HL-60 (cell line): ENCODE measurements at regions not wholly inside any gene's neighbourhood (a gene's known extent, or its start where the extent isn't known, plus 50 kb on each side); places are given as distances from the start of the nearest gene placed in this dataset.

Experiments used
- POLR2AphosphoS5 ChIP-seq: IDR thresholded peaks from 2 replicates; pipeline ENCODE4 v1.6.1; 2012; ENCODE audit warnings: low read depth
- SPI1 ChIP-seq: IDR thresholded peaks from 2 replicates; pipeline ENCODE4 v1.6.1; 2012; ENCODE audit warnings: low read depth, mild to moderate bottlenecking, borderline replicate concordance
- TF ChIP-seq, protein P1 (sequence below): IDR thresholded peaks from one replicate; pipeline ENCODE4 v1.5.1; 2011; ENCODE audit warnings: low read length, control low read depth, inconsistent platforms; ENCODE audit not compliant: insufficient read depth
- TF ChIP-seq, protein P2 (sequence below): IDR thresholded peaks from 2 replicates; pipeline ENCODE4 v1.6.1; 2012; ENCODE audit warnings: low read depth; ENCODE audit not compliant: insufficient replicate concordance

DNA sequence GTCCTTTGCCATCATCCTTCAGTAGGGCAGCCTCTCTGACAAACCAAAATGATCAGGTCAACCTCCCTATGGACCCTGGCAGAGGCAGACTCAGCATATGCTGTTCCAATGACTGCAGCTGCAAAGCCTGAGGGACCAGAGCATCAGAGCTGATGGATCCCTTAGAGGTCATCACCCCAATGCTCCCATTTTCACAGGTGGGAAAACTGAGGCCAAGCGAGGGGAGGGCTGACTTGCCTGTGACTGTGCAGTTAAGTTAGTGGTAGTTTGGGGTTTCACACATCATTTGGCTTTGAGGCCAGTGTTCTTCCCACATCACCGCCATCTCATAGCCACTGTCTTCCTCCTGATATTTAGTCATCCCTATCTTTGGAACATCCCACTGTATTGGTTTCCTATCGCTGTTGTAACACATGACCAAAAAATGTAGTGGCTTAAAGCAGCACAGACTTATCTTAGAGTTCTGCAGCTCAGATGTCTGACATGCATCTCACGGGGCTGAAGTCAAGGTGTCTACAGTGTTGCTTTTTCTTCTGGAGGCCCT, 69.3 kb upstream of the PDZD8 start:
- TF ChIP-seq, protein P1, sequence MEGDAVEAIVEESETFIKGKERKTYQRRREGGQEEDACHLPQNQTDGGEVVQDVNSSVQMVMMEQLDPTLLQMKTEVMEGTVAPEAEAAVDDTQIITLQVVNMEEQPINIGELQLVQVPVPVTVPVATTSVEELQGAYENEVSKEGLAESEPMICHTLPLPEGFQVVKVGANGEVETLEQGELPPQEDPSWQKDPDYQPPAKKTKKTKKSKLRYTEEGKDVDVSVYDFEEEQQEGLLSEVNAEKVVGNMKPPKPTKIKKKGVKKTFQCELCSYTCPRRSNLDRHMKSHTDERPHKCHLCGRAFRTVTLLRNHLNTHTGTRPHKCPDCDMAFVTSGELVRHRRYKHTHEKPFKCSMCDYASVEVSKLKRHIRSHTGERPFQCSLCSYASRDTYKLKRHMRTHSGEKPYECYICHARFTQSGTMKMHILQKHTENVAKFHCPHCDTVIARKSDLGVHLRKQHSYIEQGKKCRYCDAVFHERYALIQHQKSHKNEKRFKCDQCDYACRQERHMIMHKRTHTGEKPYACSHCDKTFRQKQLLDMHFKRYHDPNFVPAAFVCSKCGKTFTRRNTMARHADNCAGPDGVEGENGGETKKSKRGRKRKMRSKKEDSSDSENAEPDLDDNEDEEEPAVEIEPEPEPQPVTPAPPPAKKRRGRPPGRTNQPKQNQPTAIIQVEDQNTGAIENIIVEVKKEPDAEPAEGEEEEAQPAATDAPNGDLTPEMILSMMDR, result no peak
- TF ChIP-seq SPI1, result no peak
- no peak for TF ChIP-seq POLR2AphosphoS5
- TF ChIP-seq, protein P2, sequence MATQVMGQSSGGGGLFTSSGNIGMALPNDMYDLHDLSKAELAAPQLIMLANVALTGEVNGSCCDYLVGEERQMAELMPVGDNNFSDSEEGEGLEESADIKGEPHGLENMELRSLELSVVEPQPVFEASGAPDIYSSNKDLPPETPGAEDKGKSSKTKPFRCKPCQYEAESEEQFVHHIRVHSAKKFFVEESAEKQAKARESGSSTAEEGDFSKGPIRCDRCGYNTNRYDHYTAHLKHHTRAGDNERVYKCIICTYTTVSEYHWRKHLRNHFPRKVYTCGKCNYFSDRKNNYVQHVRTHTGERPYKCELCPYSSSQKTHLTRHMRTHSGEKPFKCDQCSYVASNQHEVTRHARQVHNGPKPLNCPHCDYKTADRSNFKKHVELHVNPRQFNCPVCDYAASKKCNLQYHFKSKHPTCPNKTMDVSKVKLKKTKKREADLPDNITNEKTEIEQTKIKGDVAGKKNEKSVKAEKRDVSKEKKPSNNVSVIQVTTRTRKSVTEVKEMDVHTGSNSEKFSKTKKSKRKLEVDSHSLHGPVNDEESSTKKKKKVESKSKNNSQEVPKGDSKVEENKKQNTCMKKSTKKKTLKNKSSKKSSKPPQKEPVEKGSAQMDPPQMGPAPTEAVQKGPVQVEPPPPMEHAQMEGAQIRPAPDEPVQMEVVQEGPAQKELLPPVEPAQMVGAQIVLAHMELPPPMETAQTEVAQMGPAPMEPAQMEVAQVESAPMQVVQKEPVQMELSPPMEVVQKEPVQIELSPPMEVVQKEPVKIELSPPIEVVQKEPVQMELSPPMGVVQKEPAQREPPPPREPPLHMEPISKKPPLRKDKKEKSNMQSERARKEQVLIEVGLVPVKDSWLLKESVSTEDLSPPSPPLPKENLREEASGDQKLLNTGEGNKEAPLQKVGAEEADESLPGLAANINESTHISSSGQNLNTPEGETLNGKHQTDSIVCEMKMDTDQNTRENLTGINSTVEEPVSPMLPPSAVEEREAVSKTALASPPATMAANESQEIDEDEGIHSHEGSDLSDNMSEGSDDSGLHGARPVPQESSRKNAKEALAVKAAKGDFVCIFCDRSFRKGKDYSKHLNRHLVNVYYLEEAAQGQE, result no peak
